CD4-positive, alpha-beta T cell treated with Interleukin-21 for 1 hour (primary cell): ENCODE measurements at regions not wholly inside any gene's neighbourhood (a gene's known extent, or its start where the extent isn't known, plus 50 kb on each side); places are given as distances from the start of the nearest gene placed in this dataset.
"Not testable (repeated sequence)": the region's sequence is repeated elsewhere in the genome, so short reads cannot be mapped to it uniquely, and the experiment has no call there.

ENCODE experiments used
- DNase-seq: peaks from one replicate; pipeline ENCODE4 v3.0.0-alpha.2; 2020

DNA sequence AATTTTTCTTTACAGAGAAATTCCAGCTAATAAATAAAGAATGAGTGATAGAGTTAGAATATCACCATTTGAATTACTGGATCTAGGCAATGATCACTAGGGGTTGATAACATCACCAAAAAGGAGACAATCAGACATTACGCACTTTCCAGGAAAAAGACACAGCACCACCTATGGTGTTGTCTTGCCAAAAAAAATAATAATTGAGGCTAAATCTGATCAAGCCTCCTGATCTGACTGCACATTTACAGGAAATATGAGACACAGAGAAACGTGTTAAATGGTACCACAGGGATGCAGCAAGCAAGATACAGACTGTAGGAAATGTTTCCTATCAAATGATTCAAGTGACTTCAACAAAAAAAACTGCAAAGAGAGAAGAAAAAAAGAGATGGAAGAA, 92.8 kb downstream of the EOMES start:
- DNase-seq = peak; percentile 9

DNA sequence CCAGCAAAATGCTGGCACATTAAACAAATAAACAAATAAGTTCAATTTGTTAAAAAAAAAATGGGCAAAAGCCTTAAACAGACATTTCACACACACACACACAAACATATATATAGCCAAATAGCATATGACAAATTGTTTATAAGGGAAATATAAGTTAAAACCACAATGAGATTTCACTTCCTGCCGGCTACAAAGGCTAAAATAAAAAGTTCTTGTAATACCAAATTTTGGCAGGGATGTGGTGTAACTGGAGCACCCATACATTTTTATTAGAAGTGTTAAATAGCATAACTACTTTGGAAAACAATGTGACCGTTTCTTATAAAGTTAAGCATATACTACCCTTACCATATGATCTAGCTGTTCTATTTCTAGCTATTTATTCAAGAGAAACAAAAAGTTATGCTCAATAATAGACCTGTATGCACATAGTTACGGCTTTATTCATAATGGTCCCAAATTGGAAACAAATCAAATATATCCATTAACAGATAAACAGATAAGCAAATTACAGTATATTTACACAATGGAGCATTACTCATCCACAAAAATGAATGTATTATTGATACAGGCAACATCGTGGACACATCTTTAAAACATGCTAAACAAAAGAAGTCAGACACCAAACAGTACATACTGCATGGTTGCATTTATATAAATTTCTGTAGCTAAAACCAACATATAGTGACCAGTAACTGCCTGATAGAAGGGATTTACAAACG, 93.9 kb downstream of the EOMES start:
- peak; percentile 24 for DNase-seq

DNA sequence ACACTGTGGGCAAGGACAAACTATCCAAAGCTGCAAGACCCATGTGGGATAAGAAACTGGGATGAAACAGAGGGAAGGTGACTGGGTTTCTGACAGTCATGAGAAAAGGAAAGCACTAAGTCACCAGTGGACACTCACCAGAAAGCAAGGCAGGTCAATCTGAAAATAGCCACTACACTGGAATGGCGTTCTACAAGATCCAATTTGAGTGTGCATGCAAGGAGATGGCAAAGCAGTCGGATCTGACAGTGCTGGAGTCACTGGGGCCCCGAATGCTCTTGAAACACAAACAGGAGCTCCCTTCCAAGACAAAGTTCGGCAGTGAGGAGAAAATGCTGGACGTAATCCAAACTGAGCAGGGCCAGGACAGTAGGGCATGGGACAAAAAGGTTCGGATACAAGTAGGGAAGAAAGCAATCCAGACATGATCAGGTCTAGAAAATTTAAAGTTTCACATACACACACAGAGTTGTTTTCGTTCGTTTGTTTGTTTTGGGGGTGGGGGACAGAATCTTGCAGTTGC, 95.5 kb downstream of the EOMES start:
- DNase-seq = no peak

DNA sequence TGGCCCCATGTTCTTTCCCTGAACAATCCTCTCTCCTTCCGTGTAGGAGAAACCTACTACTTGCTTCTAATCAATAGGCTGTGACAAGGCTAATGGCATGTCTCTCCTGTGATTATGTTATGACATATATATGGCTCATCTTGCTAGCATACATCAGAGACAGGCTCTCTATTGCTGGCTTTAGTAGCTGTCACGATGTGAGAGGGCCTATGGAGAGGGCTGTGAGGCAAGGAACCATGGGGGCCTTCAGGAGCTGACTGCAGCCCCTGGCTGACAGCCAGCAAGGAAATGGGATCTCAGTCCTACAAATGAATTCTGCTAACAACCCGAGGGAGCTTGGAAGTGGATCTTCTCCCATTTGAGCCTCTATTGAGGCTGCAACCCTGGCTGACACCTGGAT, 96.3 kb downstream of the EOMES start:
- no peak for DNase-seq

DNA sequence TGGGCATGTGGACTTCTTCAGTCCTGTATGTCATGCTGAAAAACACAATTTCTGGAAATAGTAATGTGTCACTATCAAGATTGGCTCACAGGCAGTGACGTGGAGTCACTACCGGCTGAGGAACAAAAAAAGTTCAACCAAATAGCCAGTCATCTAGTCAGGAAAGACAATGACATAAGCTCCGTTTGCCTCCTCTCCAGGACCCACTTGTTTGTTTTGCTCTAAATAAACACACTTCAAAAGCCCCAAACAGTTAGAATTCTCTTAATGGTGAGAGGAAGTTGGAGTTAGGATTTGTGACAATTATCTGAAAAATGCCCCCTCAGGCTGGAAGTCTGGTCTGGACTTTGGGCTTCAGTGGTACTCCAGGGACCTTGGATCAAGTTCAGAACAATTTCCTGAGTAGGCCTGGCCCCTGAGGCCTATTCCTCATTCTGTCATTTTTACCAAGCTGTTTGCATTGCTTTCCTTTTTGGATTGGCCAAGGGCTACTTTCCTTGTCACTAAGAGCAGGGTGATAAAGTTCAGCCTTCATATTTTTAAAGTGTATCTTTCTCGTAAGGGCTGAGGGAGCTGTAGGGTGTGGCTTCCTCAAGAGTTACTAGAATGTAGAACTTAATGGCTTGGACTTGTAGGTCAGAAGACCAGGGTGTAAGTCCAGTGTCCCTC, 98.9 kb downstream of the EOMES start:
- DNase-seq = no peak

DNA sequence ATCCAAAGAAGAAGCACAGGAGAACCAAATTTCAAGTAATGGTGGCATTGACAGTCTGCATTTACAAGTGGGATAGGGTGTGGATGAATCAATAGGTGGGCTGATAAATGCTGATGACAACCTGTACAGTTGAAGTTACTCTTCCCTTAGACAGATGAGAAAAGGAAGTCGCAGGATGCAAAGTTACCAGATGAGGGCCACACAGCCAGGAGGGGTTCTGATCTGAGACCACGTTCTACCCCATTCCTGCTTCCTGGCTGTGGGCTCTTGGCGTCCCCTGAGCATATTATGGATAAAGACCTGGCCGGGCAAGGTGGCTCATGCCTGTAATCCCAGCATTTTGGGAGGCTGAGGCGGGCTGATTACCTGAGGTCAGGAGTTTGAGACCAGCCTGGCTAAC, 104.6 kb downstream of the EOMES start:
- no peak for DNase-seq

DNA sequence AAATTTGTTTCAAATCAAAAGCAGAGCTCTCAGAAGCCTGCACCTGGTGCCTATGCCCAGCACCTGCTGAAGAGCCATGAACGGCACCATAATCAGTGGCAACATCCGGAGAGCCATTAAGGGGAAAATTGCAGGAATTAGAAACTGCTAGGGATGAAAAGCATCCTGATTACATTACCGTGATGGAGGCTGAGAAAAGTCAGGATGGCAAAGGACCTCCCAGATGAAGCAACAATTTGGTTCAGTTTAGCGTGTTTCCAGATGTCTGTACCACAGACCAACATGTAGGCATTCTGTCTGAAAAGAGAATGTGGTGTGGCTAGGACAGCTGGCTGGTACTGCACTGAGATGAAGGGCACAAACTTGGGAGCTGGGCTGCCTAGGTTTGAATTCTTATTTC, 106.1 kb downstream of the EOMES start:
- no peak for DNase-seq

DNA sequence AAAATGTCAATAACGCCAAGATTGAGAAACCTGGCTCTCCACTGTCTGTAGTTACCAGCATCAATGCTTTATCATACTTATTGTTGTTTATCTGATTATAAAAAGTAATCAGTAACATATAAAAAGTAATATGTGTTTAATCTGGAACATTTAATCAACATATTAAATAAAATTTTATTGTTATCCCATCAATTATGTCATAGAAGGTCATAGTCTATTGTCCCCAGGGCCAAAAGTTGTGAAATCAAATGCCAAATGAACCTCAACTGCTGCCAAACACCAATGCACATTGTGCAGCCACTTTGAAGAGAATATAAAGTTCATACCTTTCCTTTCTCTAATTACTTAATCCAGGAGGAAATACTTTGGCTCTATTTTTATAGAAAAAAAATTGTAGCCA, 106.6 kb downstream of the EOMES start:
- DNase-seq = no peak

DNA sequence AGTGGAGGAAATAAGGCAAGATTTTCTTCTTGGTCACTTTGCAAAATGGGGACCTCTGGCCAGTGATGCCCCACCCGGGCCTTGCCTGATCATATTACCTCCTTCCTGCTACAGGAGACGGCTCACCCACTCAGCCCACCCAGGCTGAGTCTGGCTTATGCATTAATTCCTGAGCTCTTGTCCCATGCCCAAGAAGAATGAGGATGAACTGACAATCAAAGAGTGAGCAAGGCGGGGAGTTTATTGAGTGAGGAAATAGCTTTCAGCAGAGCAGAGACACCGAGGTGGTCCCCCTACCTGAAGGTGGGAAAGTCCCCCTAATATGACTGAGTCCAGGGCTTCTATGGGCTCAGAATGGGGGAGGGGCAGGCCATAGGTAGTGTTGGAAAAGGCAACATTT, 107.5 kb downstream of the EOMES start:
- DNase-seq = no peak

DNA sequence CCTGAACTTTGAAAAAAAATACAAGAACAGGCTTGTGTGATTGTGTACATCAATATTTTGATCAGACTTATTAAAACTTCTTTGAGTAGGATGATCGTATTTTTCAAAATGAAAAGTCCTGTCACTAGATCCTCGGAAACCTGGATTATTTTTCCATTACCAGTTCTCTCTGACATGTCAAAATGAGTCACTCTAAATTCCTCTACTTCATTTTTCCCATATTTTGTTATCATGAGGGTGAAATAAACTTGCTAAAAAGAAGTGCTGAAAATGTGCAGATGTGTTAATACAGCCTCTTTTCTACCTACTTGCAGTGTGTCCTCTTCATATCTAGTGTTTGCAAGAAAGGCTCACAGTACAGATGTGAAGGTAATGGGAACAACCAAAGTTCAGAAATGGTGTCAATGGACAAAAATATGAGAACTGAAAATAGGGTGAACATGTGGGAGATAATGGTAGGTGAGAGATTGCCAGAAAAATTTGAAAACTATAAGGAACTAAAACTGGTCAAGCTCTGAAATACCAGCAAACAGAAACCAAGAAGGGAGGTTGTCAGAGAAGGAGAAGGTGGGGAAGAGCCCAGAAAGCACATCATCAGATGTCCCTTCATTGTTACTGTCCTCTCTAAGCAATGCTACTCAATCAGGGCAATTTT, 108.2 kb downstream of the EOMES start:
- no peak for DNase-seq

DNA sequence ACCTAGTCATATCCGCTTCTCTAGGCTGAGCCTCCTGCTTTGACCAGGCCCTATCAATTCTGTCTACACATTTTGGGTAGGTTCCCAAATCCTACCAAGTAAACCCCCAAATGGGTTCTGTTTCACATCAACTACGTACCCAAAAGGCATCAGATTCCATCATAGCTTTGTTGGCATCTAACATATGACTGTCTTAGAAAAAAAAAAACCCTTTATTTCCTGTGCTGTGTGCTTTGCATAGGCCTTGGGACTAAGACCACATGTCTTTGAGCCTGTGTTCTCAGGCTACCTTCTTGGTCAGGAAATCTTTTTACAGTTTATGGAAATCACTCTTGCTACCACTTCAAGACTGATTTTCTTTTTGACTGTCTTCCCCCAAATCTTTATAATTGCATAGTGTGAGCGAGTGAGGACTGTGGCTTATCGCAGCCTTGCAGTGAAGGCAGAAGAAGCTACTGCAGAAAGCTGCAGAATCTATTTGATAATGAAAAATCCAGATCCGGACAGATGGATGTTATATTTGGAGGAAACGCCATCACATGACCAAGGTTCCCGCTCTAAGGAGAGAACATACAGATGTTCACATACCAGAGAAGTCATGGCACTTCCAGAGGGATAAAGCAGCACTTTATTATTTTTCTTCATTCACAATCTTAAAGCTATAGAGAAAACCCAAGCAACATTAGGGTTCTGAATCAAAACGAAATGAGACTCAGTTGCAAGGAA, 111.2 kb downstream of the EOMES start:
- DNase-seq = no peak

DNA sequence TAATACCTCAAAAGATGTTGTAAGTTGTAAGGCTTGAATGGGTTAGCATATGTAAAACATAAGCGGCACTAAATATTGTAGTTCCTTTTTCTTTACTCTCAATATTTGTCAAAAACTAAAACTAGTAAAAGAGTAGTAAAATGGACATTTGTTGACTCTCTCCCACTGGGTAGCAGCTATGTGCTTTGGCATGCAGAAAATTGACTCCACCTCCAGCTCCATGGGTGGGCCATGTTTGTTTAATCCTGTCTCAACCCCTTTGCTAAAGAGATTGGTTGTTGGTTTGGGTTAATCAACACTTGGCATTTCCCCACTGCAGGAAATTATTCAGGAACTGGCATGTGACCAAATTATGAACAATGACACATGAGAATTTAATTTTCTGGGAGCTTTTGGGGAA, 114.8 kb downstream of the EOMES start:
- DNase-seq = no peak

DNA sequence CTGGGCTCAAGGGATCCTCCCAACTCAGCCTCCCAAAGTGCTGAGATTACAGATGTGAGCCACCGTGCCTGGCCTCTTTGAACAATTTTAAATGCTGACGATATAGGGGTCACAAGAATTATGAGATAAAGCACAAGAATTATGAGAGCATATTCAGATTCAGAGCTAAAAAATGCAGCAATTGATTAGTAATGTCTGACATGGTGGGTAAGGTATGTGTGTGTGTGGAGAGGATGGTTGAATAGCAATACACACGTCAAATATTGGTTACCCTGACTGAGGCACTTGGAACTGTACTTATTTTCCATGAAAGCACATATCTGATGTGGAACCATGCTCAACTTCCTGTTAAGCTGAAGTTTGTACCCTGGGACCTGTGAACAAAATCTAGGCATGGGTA, 115.6 kb downstream of the EOMES start:
- DNase-seq = no peak

DNA sequence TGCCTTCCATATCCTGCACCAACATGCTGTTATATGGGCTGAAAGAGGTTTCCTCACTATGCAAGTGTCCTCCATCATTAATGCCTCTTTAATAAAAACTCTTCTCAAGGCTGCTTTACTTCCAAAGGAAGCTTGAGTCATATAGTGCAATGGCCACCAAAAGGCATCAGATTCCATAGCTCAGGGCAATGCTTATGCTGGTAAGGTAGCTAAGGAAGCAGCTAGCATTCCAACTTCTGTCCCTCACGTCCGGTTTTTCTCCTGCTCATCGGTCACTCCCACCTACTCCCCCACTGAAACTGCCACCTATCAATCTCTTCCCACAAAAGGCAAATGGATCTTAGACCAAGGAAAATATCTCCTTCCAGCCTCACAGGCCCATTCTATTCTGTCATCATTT, 117.1 kb upstream of the SLC4A7 start:
- not testable (repeated sequence) for DNase-seq

DNA sequence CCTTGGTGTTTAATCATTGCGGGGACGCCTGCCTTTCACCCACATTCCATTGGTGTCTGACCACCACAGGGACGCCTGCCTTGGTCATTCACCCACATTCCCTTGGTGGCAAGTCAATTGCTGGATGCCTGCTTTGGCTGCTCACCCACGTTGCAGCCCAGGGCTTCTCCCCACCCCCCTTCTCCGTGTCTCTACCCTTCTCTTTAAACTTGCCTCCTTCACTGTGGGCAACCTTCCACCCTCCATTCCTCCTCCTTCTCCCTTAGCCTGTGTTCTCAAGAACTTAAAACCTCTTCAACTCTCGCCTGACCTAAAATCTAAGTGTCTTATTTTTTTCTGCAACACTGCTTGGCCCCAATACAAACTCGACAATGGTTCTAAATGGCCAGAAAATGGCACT, 115.6 kb upstream of the SLC4A7 start:
- DNase-seq = not testable (repeated sequence)

DNA sequence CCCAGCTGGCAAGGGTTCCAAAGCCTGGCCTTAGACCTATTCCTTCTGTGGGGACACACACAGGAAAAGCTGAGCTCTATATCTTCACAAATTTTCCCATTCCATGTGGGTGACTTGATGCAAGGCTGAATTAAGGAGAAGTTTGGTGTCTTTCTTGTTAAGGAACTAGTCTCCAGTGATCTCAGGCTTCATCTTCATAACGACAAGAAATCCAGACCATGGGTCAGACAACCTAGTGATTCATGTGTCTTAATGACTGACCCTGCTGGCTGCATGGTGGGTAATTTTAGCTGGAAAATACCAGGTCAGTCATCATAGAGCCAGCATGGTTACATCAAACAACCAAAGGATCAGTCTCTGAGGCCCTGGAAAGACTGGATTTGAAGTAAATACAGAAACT, 112.7 kb upstream of the SLC4A7 start:
- no peak for DNase-seq

DNA sequence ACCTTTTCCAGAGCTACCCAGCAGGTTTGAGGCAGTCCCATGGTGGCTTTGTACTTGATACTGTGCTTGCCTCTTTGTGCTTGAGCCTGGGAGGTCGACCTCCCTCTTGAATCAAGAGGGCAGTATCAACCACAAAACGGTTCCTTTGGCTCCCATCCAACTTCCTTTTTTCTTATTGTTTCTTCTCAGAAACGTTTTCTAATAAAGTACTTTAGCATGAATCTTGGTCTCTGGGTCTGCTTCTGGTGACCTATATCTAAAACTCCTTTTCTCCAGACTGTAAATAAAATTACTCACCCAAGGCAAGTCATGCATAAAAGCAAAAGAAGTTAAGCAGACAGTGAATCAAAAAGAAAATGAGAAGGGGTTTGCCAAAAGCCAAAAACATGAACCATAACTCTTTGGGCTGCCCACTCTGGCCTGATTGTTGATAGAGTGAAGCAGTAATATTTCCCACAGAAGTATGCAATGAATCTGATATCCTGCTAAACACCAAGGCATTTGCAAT, 112.2 kb upstream of the SLC4A7 start:
- DNase-seq = peak; percentile 15

DNA sequence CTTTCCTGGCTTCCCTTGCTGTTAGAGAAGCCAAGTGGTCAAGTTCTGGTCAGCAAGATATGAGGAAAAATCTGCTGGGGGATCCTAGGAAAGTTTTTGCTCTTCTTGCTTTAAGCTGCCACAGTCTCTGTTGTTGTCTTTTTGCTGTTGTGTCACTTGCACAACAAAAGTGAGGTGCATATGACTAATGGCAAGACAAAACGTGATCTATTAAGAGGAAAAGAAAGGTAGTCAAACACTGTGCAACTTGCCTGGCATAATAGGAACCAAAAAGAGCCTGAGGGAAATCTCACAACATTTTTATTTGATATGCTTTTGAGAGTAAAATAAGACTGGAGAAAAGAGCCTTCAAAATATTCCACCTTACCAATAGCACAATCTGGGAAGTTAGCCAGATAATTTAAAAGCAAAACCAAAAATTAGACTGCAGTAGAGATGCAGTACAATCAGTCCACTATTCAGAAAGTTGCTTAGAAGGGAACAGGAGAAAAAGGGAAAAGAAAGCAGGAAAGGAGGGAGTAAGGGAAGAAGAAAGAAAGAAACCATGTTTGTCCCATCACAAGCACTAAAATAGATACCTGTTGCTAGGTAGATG, 110.0 kb upstream of the SLC4A7 start:
- DNase-seq = no peak

DNA sequence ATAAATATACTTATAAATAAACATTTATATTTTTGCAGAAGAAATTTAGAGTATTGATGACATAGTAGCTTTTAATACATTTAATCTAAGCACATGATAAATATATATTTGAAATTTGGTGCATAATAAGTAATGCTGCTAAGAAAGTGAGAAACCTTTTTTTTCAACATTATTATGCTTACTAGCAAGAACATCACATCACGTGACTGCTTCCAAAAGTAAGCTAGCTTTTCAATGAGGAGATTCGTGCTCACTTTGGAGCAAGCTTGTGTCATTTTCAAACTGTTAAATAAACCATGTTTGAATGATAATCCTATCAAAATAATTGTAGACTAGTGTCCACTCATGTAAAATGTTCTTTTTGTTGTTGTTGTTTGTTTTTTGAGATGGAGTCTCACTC, 109.0 kb upstream of the SLC4A7 start:
- DNase-seq = no peak

DNA sequence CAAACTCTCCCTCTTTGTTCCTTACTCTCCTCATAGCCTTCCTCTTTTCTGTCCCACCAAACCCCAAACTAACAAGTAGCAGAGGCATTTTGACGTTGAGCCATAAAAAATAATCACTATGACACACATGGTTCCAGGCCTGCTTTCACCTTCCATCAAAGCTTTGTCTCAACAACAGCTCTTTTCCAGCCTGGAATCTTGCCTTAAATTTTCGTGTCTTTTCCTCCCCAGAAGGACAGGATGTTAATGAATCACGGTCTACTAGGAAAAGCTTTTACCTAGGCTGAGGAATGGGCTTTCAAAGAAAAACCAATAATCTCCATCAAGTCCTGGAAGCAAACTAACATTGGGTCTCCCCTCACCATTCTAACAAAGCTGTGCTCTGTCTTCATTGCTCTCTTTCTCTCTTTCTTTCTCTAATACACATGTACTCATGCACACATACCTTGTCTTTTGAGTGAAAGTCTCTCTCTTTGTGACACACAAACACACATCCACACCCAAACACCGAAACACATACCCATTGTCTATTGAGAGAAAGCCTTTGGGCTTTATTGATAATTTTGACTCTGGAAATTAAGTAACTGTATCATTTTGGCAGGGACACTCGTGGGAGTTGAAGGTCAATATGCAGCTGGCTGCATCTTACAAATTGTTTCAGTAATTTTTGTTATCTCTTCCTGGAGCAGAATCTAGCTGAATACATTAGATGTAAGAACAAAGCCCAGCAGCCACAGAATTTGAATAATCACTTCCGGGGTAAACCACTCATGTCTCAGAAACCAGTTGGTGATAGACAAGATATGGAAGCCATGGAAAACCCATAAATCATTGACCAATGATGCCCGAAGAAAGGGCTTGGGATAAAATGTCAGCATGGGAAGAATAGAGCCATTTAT, 107.4 kb upstream of the SLC4A7 start:
- DNase-seq = peak; percentile 35

DNA sequence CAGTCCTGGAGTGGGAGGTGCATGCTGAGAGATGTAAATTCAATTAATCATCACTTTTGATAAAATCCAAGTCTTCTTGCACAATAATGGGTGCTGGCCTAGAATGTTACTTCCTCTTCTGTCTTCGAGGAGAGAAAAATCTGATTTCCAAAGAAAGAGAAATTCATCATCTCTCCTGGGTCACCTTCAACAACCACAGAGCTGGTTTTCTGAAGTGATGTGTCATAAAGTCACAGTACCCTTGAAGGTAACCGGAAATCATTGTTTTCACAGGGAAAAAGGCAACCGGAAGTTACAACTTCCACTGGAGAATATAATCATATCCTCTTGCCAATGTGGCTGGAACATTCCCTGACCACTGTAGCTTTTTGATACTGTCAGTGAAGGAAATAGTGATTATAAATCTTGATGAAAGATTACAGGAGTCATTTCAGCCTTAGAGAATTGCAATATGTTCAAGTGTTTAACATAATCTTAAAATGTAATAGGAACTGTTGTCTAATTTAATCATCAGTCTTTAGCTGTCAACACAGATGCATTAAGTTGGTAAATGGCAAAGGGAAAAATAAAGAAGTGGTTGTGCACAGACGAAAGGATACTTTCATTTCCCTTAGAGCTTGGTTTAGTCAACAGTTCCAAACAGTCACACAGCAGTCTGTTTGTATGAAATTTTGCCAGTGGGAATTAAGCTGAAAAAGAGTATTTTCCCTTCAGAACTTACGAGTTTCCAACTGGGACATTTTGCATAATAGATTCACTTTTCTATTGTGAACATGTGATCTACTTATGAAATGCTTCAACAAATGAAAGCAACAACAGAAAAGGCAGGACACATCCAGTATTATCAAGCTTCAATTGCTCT, 106.5 kb upstream of the SLC4A7 start:
- DNase-seq = peak; percentile 26
